HG03135 (cell line): ENCODE measurements at regions not wholly inside any gene's neighbourhood (a gene's known extent, or its start where the extent isn't known, plus 50 kb on each side); places are given as distances from the start of the nearest gene placed in this dataset.

ENCODE experiments used
- ATAC-seq: cut with Tn5 transposase; IDR thresholded peaks from one replicate; pipeline ENCODE4 v1.9.1; 2021; ENCODE audit warnings: mild to moderate bottlenecking, moderate library complexity; ENCODE audit not compliant: unreplicated experiment

DNA sequence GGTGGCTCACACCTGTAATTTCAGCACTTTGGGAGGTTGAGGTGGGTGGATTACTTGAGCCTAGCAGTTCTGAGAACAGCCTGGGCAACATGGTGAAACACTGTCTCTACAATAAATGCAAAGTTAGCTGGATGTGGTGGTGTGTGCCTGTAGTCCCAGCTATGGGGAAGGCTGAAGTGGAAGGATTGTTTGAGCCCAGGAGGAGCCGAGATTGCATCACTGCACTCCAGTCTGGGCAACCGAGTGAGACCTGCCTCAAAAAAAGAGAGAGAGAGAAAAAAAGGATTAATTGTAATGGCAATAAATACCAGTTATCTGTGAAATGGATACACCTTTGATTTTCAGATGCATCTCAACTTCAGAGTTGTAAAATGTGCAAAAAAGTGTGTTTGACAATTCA, 58.8 kb downstream of the SPRY1 start:
- ATAC-seq, result no peak

DNA sequence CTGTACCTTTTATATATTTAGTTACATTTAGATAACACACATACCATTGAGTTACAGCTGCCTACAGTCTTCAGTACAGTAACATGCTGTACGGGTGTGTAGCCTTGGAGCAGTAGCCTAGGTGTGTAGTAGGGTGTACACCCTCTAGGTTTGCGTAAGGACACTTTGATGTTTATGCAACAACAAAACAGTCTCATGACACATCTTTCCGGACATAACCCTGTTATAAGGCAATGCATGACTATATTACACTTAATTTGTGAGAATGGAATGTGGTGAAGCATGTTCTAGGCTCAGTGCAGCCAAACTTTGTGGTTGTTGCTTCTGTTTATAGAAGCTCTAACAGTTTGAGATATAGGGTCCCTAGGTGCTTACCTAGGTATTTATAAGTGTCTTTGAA, 65.4 kb downstream of the SPRY1 start:
- ATAC-seq, result no peak

- ATAC-seq, result no peak
These were observed 67.3 kb downstream of the SPRY1 start for GRCh38 chr4:123463869-123464268.

DNA sequence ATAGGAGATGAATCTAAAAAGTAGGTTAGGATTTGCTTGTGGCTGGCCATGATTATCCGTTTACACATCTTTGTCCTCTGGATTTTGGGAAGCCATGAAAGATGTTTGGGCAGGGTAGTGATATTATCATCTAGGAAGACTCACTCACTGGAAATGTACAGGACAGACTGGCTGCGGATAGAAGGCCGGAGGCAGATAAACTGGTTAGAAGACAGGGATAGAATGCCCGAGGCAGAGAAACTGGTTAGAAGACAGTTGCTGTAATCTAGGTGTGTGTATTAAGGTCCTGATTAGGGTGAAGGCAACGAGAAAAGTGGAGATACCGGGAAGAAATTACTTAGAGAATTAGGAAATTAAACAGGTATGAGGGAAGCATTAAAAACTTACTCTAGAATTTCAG, 68.8 kb downstream of the SPRY1 start:
- no peak for ATAC-seq

DNA sequence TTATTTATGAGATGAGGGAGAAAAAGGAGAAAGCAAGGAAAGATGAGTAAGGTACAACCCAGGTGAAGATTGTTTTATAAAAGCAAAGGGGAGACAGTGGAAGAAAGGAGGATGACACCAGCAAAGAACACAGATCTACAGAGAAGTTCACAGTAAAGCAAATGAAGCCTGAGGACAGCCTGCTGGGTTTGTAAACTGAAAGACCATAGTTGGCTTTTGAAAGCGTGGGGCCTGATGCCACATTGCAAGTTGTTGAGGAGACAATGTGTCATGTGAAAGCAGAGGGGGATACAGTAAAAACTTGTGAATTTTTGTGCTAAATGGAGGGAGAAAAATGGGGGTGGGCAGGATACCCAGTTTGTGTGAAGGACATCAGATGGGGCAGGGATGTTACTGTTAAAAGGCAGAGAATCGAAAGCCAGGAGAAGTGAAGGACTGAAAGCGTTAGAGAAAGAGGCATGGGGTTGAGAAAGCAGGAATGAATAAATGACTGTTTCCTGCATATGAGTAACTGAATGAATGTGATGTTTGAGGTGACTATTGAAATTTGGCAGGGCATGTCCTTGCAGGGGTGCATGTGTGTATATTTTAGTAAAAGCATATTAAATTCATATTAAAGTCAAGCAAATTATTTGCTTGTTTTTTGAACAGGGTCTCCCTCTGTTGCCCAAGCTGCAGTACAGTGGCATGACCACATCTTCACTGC, 69.6 kb downstream of the SPRY1 start:
- no peak for ATAC-seq

DNA sequence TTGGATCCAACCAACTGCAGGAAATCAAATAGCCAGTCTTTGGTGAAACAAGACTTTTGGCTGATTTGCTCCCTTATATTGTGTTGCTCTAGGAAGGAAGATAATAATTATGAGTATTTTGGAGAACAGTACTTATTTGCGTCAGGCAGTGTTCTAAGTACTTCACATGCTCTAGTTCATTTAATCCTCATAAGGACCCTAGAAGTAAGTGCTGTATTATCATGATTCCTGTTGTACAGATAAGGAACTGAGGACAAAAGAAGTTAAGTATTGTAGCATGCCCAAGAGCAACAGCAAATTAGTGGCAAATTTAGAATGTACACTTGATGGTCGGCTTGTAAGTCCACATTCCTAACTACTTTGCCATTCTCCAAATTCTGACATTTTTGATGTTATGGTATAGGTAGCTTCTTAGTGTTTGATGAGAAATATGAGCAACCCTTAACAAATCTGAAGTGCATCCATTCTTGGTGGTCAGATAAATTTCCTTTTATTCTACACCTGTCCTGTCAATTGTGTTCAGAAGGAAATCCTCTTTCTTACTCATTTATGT, 72.0 kb downstream of the SPRY1 start:
- no peak for ATAC-seq

DNA sequence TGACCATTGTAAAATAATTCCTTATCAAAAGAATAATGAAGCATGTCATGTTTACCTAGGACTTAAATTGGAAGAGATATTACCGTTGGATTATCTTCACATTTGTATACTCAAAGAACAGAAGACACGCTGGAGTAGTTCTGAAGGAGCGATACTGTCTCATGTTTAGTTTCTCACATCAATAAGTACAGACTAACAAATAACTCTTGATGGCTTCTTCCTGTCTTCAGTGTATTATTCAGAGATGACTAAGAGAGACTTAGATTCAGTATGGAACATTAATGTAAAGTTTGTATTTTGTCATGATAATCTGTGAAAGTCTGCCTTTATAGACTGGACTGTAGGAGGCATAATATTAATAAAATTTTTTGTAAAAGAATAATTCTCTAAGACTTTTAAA, 72.7 kb downstream of the SPRY1 start:
- ATAC-seq, result no peak

- ATAC-seq, result no peak
These were observed 73.1 kb downstream of the SPRY1 start for GRCh38 chr4:123469696-123470095.

DNA sequence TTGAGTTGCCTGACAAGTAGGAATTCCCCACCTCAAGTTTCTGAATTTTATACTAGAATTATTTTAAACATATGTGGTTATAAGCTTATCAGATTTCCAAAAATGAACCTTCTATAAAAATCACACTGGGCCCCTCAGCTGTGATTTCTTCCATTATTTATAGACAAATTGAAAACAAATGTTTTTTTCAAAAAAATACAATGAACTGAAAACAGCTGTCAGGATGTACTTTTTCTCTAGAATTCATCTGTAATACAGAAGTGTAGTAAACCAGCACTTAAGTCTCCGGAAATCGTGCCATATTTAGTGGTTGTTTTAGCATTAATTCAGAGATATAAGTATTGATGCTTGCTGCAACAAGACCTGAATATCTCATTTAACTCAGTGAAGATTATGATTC, 74.0 kb downstream of the SPRY1 start:
- no peak for ATAC-seq

DNA sequence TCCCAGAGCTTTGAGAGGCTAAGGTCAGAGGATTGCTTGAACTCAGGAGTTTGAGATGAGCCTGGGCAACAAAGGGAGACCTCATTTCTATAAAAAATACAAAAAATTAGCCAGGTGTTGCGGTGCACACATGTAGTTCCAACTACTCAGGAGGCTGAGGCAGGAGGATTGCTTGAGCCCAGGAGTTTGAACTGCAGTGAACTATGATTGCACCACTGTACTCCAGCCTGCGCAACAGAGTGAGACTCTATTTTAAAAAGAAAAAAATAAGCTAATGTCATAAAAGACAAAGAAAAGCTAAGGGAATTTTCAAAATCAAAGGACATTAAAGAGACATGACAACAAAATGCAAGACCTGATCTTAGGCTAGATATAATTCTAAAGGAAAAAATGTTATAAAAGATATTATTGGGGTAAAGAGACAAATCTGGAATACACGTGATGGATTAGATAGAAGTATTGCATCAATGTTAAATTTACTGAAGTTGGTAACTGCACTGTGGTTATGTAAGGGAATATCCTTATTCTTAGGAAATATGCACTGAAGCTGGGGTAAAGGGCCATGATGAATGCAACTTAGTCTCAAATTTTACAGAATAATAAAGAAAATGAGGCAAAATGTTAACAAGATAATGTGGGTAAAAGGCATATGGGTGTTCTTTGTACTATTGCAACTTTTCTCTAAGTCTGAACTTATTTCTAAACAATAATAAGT, 75.2 kb downstream of the SPRY1 start:
- ATAC-seq, result no peak

- no peak for ATAC-seq
These were observed 78.2 kb downstream of the SPRY1 start for GRCh38 chr4:123474817-123475216.

DNA sequence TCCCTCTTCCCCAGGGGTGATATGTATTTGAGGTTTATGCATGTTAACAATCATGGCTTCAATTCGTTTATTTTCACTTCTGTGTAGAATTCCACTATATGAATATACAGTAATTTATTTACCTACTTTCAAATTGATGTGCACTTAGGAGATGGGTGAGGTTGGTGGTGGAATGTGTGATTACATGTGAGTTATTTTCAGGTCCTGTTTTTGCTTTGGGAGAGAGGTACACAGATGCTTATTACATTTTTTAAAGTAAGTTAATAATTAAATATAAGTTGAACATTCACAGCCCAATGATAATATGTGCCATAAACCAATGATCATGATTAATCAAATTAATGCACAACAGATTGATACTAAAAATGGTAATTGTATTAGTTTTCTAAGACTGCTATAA, 79.5 kb downstream of the SPRY1 start:
- no peak for ATAC-seq

DNA sequence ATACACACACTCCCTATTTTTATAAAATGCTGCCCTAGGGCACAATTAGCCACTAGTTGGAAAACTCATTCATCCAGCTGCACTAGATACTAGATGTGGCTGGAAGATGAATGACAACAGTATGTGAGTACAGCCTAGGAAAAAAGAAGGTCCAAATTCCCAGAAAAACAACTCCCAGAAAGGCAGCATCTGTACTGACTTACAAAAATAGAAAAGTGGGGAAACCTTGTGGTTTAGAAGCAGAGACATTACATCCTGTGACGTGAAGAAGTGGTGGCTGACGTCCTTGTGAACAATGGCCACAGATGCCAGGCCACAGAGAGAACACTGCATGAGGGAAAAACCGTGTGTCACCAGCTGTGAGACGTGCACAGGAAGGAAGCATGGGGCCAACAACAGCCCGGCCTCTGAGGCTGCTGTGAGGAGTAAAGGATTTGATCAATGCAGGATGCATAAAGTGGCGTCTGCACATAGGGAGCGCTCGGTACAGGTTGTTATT, 81.2 kb downstream of the SPRY1 start:
- ATAC-seq, result peak; percentile 56

DNA sequence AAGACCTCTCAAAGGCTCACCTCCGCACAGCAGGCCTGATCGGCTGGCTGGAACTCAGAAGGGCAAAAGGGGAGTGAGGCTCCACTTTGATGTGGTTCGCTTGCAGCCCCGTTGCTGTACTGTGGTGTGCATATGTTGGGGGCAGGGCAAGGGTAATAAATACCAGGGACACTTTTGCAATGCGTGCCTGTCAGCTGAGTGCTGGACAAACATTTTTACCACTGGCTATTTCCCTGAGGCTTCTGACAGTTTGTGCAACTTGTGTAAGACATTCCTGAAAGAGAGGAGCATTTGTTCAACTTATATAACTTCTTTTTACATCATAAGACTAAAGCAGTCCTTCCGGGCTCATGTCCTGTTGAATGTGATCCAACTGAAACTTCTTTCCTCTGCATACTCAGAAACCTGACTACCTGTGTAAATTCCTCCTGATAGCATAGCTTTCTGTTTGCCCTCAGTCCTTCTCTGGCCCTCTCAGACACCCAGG, 82.3 kb downstream of the SPRY1 start:
- ATAC-seq, result no peak

- ATAC-seq, result no peak
These were observed 83.3 kb downstream of the SPRY1 start for GRCh38 chr4:123479944-123480343.

DNA sequence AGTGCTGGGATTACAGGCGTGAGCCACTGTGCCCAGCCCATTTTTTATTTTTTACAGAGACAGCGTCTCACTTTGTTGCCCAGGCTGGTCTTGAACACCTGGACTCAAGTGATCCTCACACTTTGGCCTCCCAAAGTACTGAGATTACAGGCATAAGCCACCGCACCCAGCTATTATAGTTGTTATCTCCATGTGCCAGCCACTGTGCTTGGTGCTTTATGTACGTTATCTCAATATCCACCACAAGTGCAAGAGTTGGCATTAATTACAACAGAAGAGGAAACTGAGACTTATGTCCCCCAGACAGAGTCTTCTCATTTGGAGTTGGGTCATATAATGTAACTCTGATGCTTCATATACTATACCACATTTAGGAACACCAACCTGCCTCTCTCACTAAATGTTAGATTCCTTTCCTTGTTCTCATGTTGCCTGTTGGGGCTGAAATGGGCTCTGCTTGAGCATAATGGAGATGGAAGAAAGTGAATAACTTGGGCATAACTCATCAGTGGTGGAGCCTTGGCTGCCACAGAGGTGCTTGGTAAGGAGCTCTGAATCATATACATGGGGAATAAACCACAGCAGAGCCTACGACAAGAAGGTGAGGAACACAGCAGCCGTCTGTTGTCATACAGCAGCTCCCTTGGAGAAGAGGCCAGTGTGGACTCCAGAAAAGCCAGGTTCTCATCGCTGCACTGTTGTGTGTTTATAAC, 84.3 kb downstream of the SPRY1 start:
- no peak for ATAC-seq

DNA sequence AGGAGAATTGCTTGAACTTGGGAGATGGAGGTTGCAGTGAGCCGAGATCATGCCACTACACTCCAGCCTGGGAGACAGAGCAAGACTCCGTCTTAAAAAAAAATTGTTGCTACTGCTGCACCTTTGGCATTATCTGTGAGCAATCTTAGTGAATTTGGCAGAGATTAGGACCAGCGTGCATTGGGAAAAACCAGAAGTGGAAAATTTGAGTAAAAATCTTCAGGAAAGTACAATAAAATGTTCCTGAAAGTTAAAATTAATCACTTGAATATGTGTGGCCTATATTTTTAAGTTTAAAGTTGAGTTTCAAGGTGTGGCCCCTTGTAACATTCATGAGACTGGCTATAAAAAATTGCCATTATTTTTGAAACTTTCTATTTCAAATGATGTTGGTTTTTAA, 85.1 kb downstream of the SPRY1 start:
- ATAC-seq, result no peak

DNA sequence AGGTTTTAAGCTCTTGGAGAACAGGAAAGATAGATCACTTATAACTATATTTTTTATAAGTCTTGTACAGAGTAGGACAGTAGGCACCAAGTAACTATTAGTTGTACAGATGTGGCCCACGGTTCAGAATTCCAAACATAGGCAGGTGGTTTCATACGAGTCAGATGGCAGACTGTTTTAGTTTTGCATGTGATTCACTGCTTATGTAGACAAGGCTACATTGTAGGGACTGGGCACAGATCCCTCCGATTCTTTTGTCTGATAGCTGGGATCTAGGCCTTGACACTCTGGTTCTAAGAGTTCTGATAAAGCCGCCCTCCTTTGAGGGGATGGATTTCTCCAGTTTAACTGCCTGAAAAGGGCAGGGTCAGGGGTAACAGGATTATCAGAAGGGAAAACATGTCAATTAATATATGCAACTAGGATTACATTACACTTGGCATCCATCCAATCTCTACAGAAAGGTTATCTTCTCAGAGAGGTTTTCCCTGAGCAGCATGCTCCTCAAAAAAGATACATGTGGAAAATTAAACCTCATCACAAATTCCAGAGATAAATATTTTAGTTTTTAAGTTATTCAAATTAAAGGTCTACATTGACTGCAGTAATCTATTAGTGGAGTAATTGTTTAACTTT, 87.8 kb downstream of the SPRY1 start:
- ATAC-seq, result no peak

GRCh38 chr4:123485601-123486000, 89.0 kb downstream of the SPRY1 start:
- no peak for ATAC-seq

- no peak for ATAC-seq
These were observed 92.3 kb downstream of the SPRY1 start for GRCh38 chr4:123488916-123489315.

GRCh38 chr4:123495530-123495929, 98.9 kb downstream of the SPRY1 start:
- ATAC-seq, result no peak
